ENCODE measurements at regions not wholly inside any gene's neighbourhood (a gene's known extent, or its start where the extent isn't known, plus 50 kb on each side); places are given as distances from the start of the nearest gene placed in this dataset.
"Not testable (repeated sequence)": the region's sequence is repeated elsewhere in the genome, so short reads cannot be mapped to it uniquely, and the experiment has no call there.

DNA sequence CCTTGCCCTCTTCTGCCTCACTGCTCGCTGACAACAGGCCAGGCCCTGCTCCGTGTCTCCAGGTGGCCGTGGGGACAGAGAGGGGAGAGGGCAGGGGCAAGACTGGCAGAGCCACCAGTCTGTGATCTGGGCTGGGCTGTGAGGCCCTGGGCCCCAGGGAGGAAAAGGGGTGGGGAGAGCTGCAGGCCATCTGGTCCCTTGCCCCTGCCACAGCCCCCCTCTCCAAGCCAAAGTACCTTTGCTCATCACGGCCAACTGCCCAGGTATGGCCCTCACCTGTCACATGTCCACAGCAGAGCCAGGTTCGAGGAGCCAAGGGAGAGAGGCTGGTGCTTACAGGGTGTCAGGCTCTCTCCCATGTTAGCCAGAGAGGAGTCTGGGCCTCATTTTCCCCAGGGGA is 91.4 kb upstream of the LHX1 start:
- no peak for DNase-seq (ENCODE audit: low spot score)

DNA sequence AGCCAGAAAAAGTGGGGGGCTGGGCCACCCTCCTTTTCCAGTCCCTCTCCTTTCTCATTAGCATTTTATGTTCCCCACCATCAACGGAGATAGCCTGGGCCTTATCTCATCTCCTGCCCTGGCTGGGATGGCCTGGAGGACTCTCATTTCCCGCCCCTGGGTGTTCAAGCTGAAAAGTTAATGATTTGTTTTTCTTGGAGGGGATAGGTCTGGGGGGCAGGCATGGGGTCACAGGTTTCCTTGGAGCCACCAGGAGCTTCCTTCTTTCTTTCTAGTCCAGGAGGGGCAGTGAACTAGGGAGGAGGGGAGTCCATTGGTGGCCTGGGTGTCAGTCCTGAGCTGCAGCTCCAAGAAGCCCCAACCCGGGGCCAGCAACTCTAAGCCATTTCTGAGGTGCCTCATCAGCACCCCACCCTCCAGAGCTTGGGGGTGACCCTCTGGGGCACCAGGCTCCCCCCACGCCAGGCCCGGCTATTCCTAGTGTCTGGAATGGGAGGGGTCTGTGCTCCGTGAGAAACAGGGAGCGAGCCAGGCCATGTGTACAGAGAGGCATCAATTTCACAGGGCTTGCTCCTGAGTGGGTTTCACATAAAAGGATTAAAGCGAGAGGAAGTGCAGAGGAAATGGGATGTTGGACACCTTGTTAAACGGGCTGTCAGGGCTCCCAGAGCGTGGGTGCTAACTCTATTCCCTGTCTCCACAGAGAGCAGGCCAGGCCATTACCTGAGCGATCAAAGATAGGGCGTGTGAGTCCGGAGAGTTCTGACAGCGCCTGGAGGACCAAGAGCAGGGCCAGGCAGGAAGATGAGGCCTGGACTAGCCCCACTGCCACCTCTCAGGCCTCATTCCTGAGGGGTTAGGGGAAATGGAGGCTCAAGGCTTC is 90.6 kb upstream of the LHX1 start:
- no peak for DNase-seq (ENCODE audit: low spot score)

DNA sequence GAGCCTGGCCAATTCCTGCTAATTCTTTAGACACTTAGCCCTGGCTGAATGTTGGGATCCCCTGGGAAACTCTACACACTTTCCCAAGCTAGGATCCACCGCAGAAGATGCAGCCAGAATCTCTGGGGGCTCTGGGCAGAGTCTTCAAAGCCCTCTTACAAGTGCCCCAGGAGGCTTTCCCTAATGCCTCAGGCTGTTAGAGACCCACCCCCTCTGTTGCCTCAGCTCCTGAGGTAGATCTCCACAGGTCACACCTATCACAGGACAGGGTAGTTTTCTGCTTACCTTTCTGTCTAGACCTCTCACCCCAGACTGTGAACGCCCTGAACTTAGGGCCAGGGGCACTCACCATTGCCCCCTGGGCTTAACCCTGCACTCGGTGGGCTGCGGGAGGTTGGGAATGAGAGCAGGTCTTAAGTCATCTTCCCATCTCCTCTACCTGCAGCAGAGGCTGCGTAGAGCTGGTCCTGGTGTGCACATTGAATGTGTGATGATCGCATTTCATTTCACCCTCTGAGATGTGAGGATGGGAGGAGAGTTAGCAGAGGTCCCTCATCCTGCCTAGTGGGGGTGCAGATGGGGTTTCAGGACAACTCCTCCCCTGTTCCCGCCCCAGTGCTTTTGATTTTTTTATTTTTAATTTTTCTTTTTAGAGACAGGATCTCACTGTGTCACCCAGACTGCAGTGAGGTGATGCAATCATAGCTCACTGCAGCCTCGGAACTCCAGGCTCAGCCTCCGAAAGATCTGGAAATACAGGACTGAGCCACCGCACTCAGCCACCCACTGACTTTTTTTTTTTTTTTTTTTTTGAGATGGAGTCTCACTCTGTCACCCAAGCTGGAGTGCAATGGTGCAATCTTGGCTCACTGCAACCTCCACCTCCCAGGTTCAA is 89.0 kb upstream of the LHX1 start:
- no peak for DNase-seq (ENCODE audit: low spot score)

DNA sequence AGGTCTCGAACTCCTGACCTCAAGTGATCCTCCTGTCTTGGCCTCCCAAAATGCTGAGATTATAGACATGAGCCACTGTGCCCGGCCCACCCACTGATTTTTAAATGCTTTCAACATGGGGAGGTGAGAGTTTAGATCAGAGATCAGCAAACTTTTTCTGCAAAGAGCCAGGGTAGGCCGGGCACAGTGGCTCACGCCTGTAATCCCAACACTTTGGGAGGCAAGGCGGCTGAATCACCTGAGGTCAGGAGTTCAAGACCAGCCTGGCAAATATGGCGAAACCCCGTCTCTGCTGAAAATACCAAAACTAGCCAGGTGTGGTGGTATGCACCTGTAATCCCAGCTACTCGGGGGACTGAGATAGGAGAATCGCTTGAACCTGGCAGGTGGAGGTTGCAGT is 88.3 kb upstream of the LHX1 start:
- not testable (repeated sequence) for DNase-seq (ENCODE audit: low spot score)

DNA sequence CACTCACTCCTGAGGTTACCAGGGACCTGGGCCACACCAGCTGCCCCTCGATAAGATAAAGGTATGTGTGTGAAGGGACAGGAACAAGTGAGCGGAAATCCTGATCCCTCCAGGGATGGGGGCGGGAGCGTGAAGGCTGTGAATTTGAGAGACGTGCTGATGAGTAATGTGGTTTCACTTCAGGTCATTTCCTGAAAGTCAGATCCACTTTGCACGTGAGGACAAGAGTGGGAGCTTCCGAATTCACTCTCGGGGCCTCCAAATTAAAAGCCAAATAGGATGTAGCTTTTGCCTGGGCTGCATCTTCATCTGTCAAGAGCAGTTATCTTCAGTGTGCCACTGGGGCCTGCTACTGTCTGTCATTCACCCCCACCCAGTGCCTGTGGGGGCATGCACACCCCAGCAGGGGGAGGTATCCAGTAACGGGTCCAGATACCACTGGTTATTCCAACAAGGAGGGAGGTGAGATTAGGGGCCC is 87.4 kb upstream of the LHX1 start:
- DNase-seq (ENCODE audit: low spot score): no peak

DNA sequence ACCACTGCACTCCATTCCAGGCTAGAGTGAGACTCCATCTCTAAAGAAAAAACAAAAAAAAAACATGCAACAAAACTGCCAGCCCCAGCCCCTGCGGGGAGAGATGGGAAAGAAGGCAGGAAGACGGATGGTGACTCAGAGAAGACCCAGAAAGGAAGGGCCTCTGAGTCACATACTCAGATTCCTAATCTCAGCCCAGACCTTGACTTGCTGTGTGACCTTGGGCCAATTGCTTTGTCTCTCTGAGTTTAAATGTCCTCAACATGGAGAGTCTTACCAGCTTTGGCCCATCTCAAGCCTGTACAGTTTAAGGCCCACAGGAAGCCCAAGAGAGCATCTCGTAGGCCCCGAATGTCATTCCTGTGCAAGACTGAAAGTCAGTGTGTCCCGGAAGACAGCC is 86.5 kb upstream of the LHX1 start:
- DNase-seq (ENCODE audit: low spot score): no peak

DNA sequence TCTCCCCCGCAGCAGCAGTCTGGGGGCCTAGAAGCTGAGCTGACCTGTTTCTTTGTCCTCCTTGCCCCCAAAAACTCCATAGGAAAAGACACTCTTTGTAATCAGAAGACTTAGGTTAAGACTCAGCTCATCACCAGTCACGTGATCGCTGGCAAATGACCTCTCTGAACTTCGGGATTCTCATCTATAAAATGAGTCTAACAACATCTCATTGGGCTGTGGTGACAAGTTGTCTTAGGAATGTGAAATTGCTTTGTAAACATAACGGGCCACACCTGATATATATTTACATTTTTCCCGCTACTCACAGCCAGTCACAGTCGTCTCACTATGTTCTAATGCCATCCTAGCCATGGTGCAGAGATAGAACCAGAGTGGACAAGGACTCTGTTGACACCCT is 86.0 kb upstream of the LHX1 start:
- no peak for DNase-seq (ENCODE audit: low spot score)

DNA sequence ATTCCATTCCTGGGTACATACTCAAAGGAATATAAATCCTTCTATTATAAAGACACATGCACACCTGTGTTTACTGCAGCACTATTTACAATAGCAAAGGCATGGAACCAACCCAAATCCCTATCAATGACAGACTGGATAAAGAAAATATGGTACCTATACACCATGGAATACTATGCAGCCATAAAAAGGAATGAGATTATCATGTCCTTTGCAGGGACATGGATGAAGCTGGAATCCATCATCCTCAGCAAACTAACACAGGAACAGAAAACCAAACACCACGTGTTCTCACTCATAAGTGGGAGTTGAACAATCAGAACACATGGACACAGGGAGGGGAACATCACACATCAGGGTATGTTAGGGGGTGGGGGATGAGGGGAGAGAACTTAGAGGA is 84.8 kb upstream of the LHX1 start:
- not testable (repeated sequence) for DNase-seq (ENCODE audit: low spot score)

DNA sequence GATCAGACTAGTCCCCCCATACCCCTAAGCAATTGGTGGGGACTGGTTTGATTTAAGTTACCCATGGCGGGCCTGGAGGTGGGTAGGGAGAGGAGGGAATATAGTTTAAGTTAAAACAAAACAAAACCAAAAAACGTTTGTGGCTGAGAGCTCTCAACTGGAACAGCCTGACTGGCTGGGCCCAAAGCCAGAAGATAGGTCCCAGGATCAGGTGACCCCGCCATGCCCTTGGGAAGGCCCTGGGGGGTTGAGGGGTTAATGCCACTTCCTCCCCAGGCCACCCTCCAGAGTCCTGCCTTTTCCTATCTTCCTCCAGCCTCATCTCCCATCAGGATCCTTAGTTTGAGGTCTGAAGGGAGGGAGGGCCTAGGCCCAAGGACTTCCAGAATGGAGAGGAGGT is 82.3 kb upstream of the LHX1 start:
- no peak for DNase-seq (ENCODE audit: low spot score)

DNA sequence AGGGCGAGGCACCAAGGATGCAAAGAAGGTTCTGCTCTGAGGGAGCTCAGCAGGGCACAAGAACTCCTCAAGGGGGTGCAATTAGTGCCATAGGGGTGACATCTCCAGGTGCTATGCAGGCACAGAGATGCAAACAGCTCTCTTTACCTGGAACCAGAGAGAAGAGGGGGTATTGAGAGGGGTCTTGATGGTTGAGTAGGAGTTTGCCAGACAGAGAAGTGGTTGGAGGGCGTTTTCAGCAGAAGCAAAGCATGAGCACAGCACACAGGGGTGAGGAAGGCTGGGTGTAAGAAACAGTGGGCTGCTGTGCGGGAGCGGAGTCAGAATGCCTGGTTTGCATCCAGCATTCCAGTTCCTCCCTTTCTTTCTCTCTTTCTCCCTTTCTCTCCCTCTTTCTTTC is 81.8 kb upstream of the LHX1 start:
- DNase-seq (ENCODE audit: low spot score): no peak

DNA sequence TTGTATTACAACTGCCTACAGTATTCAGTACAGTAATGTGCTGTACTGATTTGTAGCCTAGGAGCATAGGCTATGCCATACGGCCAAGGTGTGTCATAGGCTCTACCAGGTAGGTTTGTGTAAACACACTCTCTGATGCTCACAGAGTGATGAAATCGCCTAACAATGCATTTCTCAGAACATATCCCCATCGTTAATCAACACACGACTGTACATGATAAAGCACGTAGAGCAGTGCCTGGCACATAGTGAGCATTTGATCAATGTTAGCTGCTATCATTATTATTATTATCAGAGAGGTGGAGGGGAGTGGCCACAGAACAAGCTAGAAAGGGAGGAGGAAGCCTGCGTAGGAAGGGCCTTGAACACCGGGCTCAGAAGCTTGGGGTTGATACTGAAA is 81.1 kb upstream of the LHX1 start:
- no peak for DNase-seq (ENCODE audit: low spot score)

DNA sequence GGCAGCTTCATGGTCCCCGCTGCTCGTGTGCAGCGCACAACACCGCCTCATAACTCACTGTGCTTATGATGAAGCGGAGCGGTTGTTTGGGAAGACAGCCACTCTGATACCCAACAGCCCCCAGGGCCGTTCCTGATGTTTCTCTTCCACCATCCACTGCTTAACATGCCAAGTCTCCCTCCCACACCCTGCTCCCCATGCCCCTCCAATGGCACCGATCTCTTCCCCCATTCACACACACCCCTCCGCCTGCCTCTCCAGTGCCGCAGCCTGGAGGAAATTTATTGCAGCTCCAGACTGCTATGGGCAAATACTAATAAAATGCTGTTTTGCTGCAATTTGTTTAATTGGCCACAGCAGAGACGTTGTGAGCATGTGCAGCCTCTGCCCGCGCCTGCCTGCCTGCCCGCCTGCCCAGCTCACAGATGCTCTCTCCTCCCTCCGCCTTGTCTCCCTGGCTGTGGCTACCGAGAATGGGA is 80.3 kb upstream of the LHX1 start:
- no peak for DNase-seq (ENCODE audit: low spot score)

DNA sequence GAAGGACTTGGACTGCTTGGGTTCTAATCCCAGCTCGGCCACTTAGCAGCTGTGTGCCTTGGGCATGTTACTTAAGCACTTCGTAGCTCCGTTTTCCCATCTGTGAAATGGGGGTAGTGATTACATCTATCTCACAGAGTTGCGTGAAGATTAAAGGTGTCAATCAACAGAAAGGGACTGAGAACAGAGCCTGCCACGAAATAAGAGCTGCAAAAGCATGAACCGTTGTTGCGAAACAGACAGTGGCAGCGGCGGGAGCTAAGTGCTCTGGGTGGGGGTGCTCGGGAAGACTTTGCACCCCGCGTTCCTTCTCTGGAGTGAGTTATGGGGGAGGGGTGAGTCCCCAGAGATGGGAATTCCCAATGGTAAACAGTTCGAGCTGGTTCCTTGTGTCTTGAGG is 79.6 kb upstream of the LHX1 start:
- DNase-seq (ENCODE audit: low spot score): no peak

DNA sequence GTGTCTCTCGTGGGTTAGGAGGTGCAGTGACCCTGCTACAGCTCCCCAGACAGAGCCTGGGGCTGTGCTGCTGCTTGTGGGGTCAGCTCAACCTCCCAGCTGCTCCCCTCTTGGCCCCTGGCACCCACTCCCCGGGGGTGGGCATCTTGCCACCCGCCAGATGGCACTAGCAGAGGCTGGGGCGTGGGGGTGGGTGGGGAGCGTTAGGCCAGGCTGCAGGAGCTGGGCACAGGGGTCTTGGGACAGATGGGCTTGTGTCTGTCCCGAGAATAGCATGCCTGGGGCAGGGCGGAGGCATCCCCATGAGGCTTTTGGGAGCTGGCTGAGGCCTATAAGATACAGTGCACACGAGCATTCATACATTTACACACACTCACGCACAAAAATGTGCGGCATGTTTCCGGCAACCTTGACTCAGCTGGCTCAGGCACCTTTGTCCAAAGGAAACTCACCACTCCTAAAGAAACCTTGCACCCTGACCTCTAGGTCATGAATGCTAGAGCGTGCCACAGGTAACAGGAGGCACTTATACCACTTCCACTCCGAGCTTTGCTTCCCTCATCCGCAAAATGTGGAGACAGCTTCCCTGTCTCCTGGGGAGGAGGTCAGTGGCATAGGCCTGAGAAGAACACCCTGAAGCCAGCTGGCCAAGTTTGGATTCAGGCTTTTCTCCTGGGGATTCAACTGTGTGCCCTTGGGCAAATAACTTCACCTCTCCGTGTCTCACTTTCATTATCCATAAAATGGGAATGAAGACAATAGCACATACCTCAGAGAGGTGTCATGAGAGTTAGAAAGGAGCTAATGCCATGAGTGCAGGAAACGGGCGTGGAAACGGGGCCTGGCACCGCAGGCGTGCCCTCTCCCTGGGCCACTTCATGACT is 78.9 kb upstream of the LHX1 start:
- no peak for DNase-seq (ENCODE audit: low spot score)

DNA sequence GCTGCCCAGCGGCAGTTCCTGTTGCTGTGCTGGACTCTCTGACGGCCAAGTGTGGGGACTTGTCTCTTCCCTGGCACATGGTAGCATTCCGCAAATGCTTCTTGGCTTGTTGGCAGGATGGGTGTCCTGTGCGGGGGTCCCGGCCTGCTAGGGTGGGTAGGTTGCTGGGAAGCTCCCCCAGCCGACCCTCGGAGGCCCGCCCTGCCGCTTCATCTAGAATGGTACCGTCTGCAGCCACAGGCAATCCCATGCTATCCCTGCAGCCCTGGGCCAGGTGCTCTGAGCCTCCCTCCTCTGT is 78.3 kb upstream of the LHX1 start:
- no peak for DNase-seq (ENCODE audit: low spot score)

DNA sequence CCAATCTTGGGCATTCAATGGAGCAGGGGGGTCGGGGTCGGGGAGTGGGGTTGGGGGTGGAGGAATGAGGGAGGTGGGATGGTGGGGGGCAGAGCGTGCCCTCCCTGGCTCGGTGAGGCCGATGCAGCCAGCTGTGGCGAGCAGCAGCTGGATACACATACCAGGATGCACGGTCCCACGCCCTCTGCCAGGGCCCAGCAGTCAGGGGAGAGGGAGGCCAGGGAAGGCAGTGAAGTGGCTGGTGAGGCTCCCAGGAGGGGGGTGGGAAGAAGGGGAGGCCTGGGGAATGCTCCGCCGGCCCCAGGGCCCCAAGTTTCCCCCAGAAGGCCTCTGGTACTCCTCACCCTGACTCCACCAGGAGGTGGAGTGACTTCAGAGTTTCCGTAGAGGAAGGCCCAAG is 77.6 kb upstream of the LHX1 start:
- DNase-seq (ENCODE audit: low spot score): no peak

DNA sequence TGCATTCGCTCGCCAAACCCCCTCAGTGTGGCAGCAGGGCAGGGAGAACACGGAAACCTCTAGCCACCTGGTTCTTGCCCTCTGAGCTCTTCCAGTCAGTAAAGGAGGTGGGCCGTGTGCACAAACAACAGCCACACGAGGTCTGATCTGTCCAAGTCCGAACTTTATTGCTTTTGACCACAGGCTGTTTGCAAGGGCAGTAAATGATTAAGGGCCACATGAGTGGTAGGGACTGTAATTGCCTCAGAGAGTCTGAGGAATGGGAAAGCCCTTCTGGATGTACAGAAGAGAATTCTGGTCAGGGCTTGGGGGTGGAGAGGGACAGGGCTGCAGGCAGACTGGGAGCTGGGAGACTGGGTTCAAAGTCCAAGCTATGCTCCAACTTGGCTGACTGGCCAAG is 75.7 kb upstream of the LHX1 start:
- no peak for DNase-seq (ENCODE audit: low spot score)

DNA sequence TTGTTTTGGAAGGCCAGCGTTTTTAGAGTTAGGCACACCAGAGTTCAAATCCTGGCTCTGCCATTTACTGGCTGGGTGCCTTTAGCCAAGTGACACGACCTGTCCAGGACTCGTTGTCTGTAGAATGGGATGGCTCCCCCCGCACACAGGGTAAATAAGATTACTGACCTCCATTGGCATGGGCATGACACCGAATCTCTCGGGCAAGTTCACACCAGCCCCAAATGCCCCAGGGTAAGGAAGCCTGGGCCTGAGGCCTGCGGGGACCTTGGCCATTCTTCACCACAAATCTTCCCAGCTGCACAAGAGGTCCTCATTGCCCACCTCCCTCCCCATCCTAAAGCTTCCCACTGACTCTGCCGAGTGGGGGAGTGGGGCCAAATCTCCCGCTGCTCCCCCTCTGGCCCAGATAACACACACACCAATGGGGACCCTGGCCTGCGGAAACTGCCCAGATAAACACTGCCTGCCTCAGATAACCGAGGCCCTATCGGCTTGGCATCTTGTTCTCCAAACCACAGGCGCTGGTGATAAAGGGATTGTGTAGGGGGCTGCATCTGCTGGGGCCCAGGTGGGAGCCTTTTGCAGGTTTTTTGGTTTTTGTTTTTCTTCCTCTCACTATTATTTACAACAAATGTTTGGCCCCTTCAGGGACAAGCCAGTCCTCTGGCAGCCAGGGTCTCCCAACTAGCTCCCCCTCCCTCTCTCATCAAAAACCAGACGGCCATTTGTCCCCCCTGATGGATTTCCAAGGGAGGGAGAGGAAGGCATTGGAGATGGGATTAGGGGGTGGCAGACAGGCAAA is 75.0 kb upstream of the LHX1 start:
- DNase-seq (ENCODE audit: low spot score): no peak

DNA sequence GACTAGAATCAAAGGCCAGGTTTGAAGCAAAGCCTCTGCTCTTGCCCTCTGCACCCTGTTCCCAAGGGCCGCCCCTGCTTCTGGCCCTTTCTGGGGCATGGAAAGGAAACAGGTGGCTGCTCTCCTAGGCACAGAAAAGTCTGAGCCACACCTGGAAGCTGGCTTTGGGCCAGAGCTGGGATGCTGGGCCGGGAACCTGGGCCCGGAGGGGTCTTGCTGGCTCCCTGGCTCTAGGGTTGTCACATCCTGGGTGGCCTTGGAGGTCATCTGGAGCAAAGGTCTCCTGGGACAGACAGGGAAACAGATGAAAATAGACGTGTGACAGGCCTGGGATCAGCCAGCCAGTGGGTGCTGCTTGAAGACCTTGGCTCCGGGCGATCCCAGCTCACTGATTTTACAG is 74.1 kb upstream of the LHX1 start:
- DNase-seq (ENCODE audit: low spot score): no peak

DNA sequence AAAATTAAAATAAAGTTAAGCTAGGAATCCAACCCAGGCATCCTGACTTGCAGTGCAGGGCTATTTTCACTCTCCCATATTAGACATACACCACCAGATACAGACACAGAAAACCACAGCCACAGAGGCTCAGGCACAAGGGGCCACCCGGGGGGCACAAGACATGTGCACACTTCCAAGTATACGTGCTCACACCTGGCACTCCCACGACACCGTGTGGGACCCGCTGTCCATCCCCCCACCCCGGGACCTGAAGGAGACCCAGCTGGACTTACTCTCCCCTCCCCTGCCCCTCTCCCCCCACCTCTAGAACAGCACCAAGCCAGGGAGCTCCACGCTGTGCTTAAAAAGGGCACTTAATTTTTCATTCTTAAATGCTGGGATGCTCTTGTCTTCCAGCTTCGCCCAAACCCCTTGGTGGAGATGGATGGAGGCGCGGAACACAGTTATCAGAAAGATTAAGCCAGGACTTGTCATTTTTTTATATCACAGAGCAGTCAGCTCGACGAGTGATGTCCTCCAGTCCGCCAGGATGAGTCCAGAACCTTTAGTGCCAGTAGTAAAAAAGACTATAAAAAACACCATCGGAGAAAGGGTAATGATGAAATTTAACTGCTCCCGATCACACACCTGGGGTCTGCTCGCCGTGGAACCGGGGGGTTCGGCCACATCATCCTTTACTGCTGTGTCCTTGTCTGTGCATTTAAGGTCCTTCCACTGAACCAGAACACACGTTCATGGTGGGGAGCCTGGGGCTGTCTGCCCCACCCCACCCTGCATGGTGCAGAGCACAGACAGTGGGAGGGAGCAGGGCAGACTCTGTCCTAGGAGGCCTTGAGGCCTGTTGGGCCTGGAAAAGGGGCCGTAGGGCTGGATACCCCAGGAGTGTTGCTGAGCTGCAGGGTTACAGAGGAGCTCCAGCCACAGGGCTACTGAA is 73.3 kb upstream of the LHX1 start:
- no peak for DNase-seq (ENCODE audit: low spot score)

Data from umbilical cord (tissue), 1 donor.